ENCODE measurements at regions not wholly inside any gene's neighbourhood (a gene's known extent, or its start where the extent isn't known, plus 50 kb on each side); places are given as distances from the start of the nearest gene placed in this dataset.

DNA sequence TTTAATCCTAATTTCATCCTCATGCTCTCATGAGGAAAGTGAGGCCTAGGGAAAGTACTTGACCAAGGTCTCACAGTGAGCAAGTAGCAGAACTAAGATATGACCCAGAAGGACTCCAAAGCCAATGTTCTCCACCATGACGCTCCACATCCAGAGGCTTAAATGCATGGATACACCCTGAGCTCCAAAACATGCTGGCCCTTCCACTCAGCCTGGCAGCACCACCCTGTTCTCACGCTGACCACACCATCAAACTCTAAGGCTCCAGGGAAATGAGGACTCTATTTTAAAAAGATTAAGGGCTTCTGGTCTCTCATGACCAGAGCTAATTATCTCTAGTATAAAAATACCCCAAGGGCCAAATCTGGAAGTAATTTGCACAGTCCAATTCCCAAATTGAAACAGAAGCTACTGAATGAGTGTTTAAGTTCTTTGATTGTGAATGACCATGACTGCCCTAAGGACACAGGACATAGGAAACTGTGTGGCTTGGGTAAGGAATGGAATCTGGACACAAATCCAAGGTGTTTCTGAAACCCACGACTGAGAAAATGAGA is 71.1 kb upstream of the ABLIM1 start:
- Histone ChIP-seq H3K27ac (no peak overlapping the region), H3K4me3 (no peak overlapping the region), H3K4me1 (peaks cover 0 to 6% (median 5%) of the 10 kb centered on the region in 3 donors), H3K9me3 (no peaks in the 10 kb centered on the region), H3K27me3 (no peaks in the 10 kb centered on the region), H3K36me3 (no peaks in the 10 kb centered on the region)
- DNase-seq, result no peak
- WGBS, 2 donors, result 74 to 77% methylated on average over 3 of the region's 3 CpGs
- TF ChIP-seq, protein P1, sequence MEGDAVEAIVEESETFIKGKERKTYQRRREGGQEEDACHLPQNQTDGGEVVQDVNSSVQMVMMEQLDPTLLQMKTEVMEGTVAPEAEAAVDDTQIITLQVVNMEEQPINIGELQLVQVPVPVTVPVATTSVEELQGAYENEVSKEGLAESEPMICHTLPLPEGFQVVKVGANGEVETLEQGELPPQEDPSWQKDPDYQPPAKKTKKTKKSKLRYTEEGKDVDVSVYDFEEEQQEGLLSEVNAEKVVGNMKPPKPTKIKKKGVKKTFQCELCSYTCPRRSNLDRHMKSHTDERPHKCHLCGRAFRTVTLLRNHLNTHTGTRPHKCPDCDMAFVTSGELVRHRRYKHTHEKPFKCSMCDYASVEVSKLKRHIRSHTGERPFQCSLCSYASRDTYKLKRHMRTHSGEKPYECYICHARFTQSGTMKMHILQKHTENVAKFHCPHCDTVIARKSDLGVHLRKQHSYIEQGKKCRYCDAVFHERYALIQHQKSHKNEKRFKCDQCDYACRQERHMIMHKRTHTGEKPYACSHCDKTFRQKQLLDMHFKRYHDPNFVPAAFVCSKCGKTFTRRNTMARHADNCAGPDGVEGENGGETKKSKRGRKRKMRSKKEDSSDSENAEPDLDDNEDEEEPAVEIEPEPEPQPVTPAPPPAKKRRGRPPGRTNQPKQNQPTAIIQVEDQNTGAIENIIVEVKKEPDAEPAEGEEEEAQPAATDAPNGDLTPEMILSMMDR (IDR thresholded peaks at IDR 0.05), result no peak
- intact Hi-C loops (cut with DNase I), result no loop called here

DNA sequence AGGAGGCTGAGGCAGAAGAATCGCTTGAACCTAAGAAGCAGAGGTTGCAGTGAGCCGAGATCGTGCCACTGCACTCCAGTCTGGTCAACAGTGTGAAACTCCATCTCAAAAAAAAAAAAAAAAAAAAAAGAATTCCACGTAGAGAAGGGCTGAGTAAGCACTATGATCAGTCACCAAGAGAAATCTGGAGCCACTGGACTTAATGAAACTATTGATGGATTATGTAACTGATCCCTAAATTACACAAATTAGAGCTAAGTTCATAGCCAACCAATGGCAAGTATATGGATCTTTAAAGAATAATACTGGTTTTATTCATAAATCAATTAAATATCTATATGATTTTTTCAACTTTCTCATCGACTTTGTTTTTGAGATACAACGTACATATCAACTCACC is 72.2 kb upstream of the ABLIM1 start:
- no peak overlapping the region for H3K4me3 ChIP-seq
- 90 to 94% methylated on average over 6 of the region's 6 CpGs for WGBS, 2 donors
- H3K4me1 ChIP-seq, result peaks cover 0 to 6% (median 5%) of the 10 kb centered on the region in 3 donors
- H3K36me3 ChIP-seq, result no peaks in the 10 kb centered on the region
- H3K27ac ChIP-seq, result no peak overlapping the region
- TF ChIP-seq, protein P1 (IDR thresholded peaks at IDR 0.05), result no peak
- TF ChIP-seq POLR2A (IDR thresholded peaks at IDR 0.05), result no peak
- DNase-seq, result no peak
- intact Hi-C loops (cut with DNase I), result no loop called here
- no peaks in the 10 kb centered on the region for H3K27me3 ChIP-seq
- H3K9me3 ChIP-seq, result no peaks in the 10 kb centered on the region

DNA sequence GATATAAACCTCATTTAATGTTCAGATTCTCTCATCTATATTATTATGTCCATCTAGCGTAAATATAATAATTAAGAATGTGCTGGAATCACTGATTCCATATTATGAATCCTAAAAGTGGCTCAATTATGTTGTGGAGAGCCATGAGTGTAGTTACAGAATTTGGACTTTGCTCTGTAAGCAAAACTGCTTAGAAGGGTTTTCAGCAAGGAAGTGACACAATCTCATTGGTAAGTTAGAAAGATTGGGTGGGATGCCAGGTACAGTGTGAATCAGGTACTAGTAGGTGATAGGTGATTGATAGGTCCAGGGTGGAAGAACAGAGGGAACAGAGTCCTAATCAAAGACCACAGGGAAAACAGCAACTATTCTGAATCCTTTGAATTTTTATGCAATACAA is 74.9 kb upstream of the ABLIM1 start:
- TF ChIP-seq, protein P1 (IDR thresholded peaks at IDR 0.05), result no peak
- TF ChIP-seq POLR2A (IDR thresholded peaks at IDR 0.05), result no peak
- H3K9me3 ChIP-seq, result no peaks in the 10 kb centered on the region
- H3K27ac ChIP-seq, result no peak overlapping the region
- intact Hi-C loops (cut with DNase I), result no loop called here
- H3K4me1 ChIP-seq, result peaks cover 0 to 6% (median 0%) of the 10 kb centered on the region in 3 donors
- DNase-seq, result no peak
- H3K27me3 ChIP-seq, result no peaks in the 10 kb centered on the region
- H3K36me3 ChIP-seq, result no peaks in the 10 kb centered on the region
- WGBS, 2 donors, result 93 to 96% methylated on average over 1 of the region's 1 CpG
- no peak overlapping the region for H3K4me3 ChIP-seq

DNA sequence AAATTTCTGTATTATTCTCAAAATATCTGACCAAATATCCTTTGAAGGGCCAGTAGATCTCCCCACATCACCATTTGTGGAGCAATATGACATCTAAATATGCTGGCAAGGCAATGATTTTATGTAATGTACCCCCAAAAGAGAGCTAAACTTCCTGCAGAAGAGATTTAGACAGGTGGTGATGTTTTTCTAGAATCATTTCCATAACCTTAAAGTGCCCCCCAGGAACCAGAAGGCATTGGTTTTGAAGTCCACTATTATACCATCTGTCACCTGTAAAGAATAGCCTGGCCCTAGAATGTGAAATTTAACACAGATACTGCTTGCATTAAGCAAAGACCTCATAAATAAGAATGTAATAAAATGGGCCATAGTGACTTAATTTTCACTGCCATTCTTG is 77.9 kb upstream of the ABLIM1 start:
- Histone ChIP-seq H3K4me3 (no peak overlapping the region), H3K27me3 (no peaks in the 10 kb centered on the region), H3K9me3 (no peaks in the 10 kb centered on the region), H3K36me3 (no peaks in the 10 kb centered on the region), H3K27ac (no peak overlapping the region), H3K4me1 (peaks cover 0 to 6% (median 0%) of the 10 kb centered on the region in 3 donors)
- TF ChIP-seq, protein P1 (IDR thresholded peaks at IDR 0.05), result no peak
- TF ChIP-seq POLR2A (IDR thresholded peaks at IDR 0.05), result no peak
- intact Hi-C loops (cut with DNase I), result no loop called here
- no peak for DNase-seq

DNA sequence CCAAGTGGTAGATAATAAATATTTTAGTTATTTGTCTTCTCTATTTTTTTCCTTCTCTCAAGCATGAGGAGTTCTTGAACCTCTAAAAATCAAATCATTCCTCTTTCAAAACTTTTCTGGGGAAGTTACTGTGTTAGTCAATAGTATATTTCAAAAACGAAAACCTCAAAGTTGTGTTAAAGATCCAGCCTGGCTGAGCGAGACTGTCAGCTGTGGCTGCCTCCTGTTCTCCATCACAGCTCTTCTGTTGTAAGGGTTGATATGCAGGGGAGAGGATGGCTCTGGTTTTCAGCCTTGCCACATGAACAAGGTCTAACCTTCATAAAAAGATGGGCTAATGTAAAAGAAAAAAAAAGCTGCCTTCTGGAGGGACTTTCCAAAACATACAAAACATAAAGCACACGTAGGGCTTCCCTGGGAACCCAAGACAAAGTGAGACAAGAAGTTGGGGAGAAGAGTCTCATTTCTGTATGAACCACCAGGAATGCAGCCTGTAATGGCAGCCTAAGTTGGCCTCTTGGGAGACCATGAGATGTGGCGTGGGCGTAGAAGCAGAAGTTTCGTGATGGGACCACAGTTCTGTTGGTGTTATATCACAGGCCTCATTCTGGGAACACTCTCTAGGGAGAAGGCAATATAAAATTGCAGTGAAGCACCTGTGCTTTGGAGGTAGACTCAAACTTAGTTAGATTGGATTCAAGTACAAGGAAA is 77.9 kb upstream of the FHIP2A start:
- Histone ChIP-seq H3K9me3 (no peaks in the 10 kb centered on the region), H3K27ac (no peak overlapping the region), H3K27me3 (no peaks in the 10 kb centered on the region), H3K36me3 (no peaks in the 10 kb centered on the region), H3K4me3 (no peak overlapping the region), H3K4me1 (no peaks in the 10 kb centered on the region)
- 64 to 71% methylated on average over 6 of the region's 6 CpGs for WGBS, 2 donors
- TF ChIP-seq POLR2A (IDR thresholded peaks at IDR 0.05), result no peak
- TF ChIP-seq, protein P1 (IDR thresholded peaks at IDR 0.05), result no peak
- intact Hi-C loops (cut with DNase I), result no loop called here
- DNase-seq, result no peak

All from esophagus squamous epithelium (tissue), 5 donors.